GM12864 (cell line): ENCODE measurements at regions not wholly inside any gene's neighbourhood (a gene's known extent, or its start where the extent isn't known, plus 50 kb on each side); places are given as distances from the start of the nearest gene placed in this dataset.
"Not testable (repeated sequence)": the region's sequence is repeated elsewhere in the genome, so short reads cannot be mapped to it uniquely, and the experiment has no call there.

Source experiments
- DNase-seq: peaks from one replicate; pipeline ENCODE4 v3.0.0-alpha.2; 2011; ENCODE audit warnings: low read depth
- H3K4me3 ChIP-seq: 2 replicates; pipeline ENCODE4 v1.5.1; 2011; ENCODE audit warnings: mild to moderate bottlenecking, low read depth, low read length, control low read depth
- TF ChIP-seq, protein P1 (sequence below): IDR thresholded peaks from 2 replicates; pipeline ENCODE4 v1.5.1; 2011; ENCODE audit warnings: low read depth, mild to moderate bottlenecking, moderate library complexity, low read length, control low read depth, inconsistent platforms; ENCODE audit errors: missing control alignments

DNA sequence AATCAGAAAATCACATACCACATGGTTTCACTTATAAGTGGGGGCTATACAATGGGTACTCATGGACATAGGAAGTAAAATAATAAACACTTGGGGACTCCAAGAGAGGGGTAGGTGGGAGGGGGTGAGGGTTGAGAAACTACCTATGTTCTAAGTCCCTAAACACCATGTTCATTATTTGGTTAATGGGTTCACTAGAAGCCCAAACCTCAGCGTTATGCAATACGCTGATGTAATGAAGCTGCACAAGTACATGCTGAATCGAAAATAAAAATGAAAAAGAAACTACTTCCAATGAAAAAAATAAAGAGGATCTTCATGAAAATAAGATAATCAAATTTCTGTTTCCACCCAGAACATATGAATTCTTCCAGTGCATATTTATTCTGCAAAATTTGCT lies 208.5 kb downstream of the TMEM161B start:
- no peak overlapping the region for H3K4me3 ChIP-seq
- TF ChIP-seq, protein P1, sequence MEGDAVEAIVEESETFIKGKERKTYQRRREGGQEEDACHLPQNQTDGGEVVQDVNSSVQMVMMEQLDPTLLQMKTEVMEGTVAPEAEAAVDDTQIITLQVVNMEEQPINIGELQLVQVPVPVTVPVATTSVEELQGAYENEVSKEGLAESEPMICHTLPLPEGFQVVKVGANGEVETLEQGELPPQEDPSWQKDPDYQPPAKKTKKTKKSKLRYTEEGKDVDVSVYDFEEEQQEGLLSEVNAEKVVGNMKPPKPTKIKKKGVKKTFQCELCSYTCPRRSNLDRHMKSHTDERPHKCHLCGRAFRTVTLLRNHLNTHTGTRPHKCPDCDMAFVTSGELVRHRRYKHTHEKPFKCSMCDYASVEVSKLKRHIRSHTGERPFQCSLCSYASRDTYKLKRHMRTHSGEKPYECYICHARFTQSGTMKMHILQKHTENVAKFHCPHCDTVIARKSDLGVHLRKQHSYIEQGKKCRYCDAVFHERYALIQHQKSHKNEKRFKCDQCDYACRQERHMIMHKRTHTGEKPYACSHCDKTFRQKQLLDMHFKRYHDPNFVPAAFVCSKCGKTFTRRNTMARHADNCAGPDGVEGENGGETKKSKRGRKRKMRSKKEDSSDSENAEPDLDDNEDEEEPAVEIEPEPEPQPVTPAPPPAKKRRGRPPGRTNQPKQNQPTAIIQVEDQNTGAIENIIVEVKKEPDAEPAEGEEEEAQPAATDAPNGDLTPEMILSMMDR = no peak
- no peak for DNase-seq

GRCh38 chr5:88058625-88059024 lies 210.0 kb downstream of the TMEM161B start:
- no peak for DNase-seq
- TF ChIP-seq, protein P1 = no peak

DNA sequence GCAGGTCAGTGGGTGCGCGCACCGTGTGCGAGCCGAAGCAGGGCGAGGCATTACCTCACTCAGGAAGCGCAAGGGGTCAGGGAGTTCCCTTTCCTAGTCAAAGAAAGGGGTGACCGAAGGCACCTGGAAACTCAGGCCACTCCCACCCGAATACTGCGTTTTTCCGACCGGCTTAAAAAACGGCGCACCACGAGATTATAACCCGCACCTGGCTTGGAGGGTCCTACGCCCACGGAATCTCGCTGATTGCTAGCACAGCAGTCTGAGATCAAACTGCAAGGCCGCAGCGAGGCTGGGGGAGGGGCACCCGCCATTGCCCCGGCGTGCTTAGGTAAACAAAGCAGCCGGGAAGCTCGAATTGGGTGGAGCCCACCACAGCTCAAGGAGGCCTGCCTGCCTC lies 216.2 kb downstream of the TMEM161B start:
- not testable (repeated sequence) for DNase-seq, H3K4me3 ChIP-seq

More at GRCh38 chr5:88058625-88059024, 210.0 kb downstream of the TMEM161B start:
- H3K4me3 ChIP-seq = no peak overlapping the region

DNA sequence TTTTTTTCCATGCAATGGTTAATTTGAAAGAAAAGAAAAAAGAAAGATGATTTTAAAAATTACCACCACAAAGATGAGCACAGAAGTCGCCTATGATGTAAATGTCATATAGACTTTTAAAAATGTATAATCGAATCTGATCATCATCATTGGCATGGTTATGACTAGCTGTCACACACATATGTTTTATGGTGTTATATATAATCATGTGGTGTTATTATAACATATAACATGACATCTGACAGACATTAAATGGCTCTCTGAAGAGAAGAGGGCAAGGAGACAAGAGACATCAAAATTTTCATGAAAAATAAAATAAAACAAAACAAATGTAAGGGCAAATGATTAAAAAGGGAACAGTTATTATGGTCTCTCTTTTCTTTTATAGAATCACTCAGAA lies 217.5 kb downstream of the TMEM161B start:
- no peak for DNase-seq
- no peak overlapping the region for H3K4me3 ChIP-seq
- TF ChIP-seq, protein P1 = no peak

GRCh38 chr5:88049737-88050136 lies 218.9 kb downstream of the TMEM161B start:
- TF ChIP-seq, protein P1 = no peak
- no peak for DNase-seq
- no peak overlapping the region for H3K4me3 ChIP-seq

DNA sequence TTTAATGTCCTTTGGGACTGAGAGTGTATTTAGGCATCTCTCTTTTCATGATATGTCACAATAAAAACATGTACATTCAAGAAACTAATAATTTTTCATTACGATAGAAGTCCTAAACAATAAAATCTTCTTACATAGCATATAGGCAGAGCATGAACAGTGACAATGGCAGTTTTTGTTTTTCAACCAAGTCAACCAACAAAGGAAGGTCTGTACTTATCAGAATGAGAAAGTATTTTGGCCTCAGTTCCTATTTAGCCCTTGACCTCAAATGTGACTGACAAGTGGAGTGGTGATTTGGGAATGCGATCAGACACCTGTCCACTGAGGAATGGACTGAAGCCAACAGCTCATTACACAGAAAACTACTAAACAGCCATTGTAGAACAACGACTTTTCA lies 219.5 kb downstream of the TMEM161B start:
- no peak for DNase-seq

GRCh38 chr5:88045931-88046461 lies 222.6 kb downstream of the TMEM161B start:
- TF ChIP-seq, protein P1 = no peak
- no peak overlapping the region for H3K4me3 ChIP-seq
- no peak for DNase-seq

More for the DNA sequence above, 219.5 kb downstream of the TMEM161B start:
- H3K4me3 ChIP-seq = no peak overlapping the region
- TF ChIP-seq, protein P1 = no peak
